Transverse colon (tissue), 4 donors: ENCODE measurements at regions not wholly inside any gene's neighbourhood (a gene's known extent, or its start where the extent isn't known, plus 50 kb on each side); places are given as distances from the start of the nearest gene placed in this dataset.

Source experiments
- CTCF ChIP-seq, 5 experiments: fragments of 200-600 bp in 3 of 5; fragments of 450-650 bp in 2 of 5; sonication (generic) in 3 of 5; IDR thresholded peaks; 1 replicate in 2 of 5; 2 replicates in 3 of 5; pipeline ENCODE4 v1.5.1; 2016 to 2017; ENCODE audit warnings: antibody characterized with exemption in 5 of 5, inconsistent platforms in 3 of 5, mild to moderate bottlenecking in 2 of 5, moderate library complexity in 1 of 5
- EP300 ChIP-seq: sonication (generic); formaldehyde crosslinking; IDR thresholded peaks from one replicate; pipeline ENCODE4 v1.6.1; 2017; ENCODE audit warnings: antibody characterized with exemption, low read depth
- POLR2A ChIP-seq: fragments of 450-650 bp; IDR thresholded peaks from one replicate; pipeline ENCODE4 v1.6.1; 2016; ENCODE audit warnings: antibody characterized with exemption, mild to moderate bottlenecking, moderate library complexity
- POLR2AphosphoS5 ChIP-seq, 3 donors: sonication (generic); formaldehyde crosslinking; IDR thresholded peaks; one replicate each; pipeline ENCODE4 v1.6.1; 2016; ENCODE audit warnings: antibody characterized with exemption in 3 of 3

DNA sequence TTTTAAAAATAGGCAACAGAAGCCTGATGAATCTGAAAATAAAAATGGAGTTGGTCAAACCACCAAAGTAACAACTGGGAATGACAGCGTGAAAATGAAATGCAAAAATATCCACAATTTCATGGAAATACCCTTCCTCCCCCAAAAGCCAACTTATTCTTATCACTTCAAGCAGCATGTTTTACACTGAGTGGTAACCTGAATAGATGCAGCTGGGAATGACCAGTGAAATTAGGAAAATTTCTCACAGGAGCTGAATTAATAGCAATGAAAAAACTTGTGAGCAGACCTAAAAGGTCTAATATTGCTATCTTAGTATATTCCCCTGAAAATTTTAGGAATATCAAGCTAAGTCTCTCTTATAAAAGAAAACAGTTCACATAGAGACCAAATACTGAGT, 239.0 kb downstream of the PCDH18 start:
- no peak for TF ChIP-seq CTCF (IDR thresholded peaks at IDR 0.05)
- TF ChIP-seq POLR2AphosphoS5 (IDR thresholded peaks at IDR 0.05): no peak
- TF ChIP-seq POLR2A: no peak
- TF ChIP-seq EP300: no peak
